GM18505 (cell line): ENCODE measurements at regions not wholly inside any gene's neighbourhood (a gene's known extent, or its start where the extent isn't known, plus 50 kb on each side); places are given as distances from the start of the nearest gene placed in this dataset.
A peak's percentile ranks its signal among the peaks of the same experiment; 100 is the strongest.
"Not testable (repeated sequence)": the region's sequence is repeated elsewhere in the genome, so short reads cannot be mapped to it uniquely, and the experiment has no call there.

Experiments
- ATAC-seq: cut with Tn5 transposase; IDR thresholded peaks from one replicate; pipeline ENCODE4 v1.9.1; 2021; ENCODE audit not compliant: unreplicated experiment
- POLR2A ChIP-seq: IDR thresholded peaks from 4 replicates; pipeline ENCODE4 v1.6.1; 2011; ENCODE audit warnings: borderline replicate concordance; ENCODE audit not compliant: insufficient read depth, insufficient read length; ENCODE audit errors: extremely low read depth

- TF ChIP-seq POLR2A, result no peak
- no peak for ATAC-seq
Measured at GRCh38 chr1:213357403-213357802, 306.4 kb downstream of the RPS6KC1 start.

DNA sequence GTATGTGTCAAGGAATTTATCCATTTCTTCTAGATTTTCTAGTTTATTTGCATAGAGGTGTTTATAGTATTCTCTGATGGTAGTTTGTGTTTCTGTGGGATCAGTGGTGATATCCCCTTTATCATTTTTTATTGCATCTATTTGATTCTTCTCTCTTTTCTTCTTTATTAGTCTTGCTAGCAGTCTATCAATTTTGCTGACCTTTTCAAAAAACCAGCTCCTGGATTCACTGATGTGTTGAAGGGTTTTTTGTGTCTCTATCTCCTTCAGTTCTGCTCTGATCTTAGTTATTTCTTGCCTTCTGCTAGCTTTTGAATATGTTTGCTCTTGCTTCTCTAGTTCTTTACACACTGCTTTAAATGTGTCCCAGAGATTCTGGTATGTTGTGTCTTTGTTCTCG, 307.3 kb downstream of the RPS6KC1 start:
- not testable (repeated sequence) for ATAC-seq

GRCh38 chr1:213362598-213362997, 311.6 kb downstream of the RPS6KC1 start:
- no peak for TF ChIP-seq POLR2A
- ATAC-seq, result no peak

DNA sequence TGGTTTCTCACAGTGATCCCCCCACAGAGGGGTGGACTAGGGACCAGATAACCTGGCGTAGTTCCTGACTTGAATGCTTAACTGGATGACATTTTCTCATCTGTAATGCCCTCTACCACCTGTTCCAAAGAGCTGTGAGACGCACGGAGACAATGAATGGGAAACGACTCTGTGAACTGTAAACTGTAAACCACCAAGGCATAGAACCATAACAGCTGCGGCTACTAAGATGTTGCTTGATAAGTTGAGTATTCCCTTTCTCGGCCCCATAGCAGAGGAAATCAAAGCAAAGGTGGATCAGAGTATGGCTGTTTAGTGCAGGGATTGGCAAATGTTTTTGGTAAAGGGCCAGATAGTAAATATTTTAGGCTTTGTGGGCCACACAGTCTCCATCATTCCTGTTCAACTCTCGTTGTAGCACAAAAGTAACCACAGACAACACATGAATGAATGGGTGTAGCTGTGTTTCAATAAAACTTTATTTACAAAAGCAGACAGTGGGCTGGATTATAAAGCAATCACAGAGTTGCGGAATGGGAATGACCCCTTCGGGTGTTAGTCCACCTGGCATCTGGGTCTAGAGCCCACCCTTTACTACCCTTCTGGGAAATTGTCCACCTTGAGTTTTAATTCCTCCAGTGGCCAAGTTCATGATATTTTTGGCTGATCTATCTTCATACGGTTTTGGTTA, 315.2 kb downstream of the RPS6KC1 start:
- no peak for TF ChIP-seq POLR2A
- ATAC-seq, result no peak

DNA sequence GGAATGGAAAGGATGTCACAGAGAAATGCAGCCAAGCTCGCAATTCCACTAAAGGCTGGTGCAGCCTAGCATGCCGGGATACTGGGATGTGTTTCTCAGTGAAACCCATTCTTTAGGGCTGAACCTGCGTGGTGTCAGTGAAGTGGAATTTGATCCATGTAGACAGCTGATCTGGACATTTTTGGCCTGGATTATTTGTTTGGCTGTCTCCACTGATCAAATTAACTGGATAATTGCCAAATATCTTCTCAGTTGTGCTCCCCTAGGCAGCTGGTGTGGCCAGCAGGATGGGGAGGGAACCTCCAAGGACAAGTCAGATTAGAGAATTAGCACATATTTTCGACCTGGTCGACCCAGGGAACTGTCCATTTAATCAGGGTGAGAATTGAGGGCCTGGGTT, 318.4 kb downstream of the RPS6KC1 start:
- TF ChIP-seq POLR2A, result no peak
- no peak for ATAC-seq

DNA sequence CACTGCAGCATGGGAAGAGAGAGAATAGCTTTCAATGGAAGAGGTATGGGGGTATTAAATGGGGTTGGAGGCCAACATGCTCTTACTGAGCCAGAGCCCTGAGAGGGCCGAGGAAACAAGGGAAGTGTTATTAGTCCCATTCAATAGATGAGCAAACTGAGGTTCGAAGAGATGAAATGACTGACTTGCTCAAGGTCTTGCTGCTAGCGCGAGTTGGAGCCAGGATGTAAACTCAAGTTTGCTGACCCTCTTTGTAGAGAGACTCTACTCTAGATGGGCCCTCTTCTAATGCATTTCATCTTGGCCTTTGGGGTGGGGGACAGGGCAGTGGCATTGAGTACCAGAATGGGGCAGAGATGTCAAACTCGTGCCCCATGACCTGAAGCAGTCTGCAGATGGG, 319.5 kb downstream of the RPS6KC1 start:
- no peak for TF ChIP-seq POLR2A
- no peak for ATAC-seq

GRCh38 chr1:213371525-213371846, 320.4 kb downstream of the RPS6KC1 start:
- no peak for TF ChIP-seq POLR2A

DNA sequence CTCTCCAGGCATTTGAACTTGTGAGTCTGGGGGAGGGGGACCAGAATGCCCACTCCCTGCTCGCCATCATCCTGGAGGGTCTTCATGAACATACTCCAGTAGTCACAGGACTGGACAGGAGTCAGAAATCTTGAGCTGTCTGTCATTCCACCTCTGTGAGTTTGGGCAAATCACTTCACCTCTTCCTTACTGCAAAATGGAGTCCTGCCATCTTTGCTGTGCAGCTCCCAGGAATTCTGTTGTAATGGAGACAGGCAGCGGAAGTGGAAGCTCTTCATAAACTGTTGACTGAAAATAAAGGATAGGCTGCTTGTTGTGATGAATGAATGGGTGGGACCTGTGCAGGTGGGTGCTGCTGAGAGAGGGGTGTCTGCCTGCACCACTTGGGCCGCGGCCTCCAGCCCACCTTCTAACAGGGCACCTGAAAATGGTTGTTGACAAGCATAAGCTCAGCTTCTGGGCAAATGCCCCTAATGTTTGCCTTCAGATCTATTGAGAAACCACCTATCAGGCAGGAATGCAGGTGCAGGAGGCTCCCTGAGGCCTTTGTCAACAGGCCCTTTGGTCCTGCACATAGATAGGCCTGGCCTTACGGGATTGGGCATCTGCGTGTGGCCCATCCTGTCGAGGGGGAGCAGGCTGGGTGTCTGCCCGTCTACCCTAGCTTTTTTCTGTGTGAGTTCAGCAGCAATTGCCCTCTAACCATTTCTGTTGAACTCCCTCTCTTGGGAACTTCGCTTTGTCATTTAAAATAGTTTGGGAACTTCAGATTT, 321.0 kb downstream of the RPS6KC1 start:
- no peak for ATAC-seq
- TF ChIP-seq POLR2A, result no peak

More at GRCh38 chr1:213371525-213371846, 320.4 kb downstream of the RPS6KC1 start:
- no peak for ATAC-seq

DNA sequence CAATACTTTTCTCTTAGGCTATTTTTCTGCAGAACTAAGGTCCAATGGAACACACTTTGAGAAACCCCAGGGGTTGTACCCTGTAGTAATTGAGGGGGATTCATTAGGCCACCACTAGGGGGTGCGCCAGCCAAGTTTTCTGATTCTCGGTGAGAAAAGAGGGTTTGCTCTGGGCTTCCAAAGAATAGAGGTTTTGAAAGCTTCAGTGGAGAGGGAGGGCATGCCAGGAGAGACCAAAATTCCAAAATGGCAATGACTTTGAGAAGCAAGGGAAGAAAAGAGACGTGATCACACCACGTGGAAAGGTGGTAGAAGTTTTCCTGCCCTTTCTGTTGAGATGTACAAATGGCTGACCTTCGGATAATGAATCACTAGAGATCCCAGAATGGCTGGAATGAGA, 323.3 kb downstream of the RPS6KC1 start:
- no peak for TF ChIP-seq POLR2A
- peak; percentile 83 for ATAC-seq

GRCh38 chr1:213375002-213375401, 324.0 kb downstream of the RPS6KC1 start:
- ATAC-seq, result no peak
- no peak for TF ChIP-seq POLR2A

DNA sequence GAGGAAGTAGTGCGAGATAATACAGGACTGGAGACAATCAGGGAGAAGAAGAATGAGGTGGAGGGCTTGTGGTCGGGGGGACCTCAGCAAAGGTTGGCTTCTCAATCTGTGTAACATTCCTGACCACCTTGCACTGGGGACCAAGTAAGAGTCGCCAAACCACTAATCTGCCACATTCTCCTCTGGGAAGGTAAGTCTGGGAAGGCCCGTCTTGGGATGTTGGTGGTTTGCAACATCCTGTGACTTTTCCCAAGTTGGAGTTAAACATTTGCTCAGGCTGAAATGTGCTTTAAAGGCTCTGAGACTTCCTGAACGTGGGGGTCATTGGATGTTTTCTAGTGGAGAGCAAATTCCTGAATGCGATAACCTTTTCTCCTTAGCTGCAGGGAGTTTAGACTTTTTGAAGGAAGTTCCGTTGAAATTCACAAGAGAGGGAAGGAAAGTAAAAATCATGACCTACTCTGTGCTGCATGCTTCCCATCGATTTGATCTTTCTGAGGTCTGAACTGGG, 325.9 kb downstream of the RPS6KC1 start:
- TF ChIP-seq POLR2A, result no peak
- no peak for ATAC-seq

DNA sequence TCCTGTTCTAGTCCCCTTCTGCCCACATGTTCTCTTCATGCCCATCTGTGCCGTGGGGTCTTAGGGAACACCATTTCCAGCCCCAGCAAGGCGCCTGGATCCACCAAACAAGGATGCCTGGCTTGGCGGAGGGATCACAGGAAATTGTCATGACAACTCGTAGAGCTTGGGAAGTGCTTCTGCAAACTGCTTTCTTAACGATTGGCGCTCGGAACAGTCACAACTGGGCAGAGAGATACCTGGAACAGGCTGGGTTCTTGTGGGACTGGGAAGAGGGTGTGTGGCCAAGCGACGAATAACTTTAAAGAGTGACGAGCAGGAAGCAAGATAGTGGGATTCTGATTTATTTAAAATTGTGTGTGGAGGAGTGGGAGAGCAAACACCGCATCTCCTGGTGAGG, 329.8 kb downstream of the RPS6KC1 start:
- ATAC-seq, result no peak
- no peak for TF ChIP-seq POLR2A

DNA sequence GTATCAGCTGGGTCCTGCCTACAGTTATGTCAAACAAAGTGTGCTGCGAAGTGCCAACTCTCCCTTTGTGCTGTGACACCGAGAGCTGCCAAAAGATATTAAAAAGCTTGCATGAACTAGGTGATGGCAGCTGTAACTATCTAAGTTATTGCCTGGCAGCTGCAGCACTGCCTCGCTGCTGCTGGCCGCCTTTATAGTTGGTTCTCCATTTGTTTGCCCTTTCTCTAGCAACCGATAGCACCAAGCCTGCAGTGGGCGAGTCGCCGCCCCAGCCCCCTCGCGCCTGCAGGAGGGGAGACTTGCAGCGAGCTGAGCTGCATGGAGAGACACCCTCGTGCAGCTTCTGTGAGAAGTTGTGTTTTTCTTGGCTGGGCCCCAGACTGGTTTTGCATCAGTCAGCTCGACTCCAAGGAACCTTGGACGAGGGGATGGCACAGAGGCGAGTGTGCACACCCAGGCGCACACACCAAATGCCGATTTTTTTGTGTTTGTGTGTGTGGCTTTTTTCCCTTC, 330.6 kb downstream of the RPS6KC1 start:
- no peak for TF ChIP-seq POLR2A
- ATAC-seq, result no peak

DNA sequence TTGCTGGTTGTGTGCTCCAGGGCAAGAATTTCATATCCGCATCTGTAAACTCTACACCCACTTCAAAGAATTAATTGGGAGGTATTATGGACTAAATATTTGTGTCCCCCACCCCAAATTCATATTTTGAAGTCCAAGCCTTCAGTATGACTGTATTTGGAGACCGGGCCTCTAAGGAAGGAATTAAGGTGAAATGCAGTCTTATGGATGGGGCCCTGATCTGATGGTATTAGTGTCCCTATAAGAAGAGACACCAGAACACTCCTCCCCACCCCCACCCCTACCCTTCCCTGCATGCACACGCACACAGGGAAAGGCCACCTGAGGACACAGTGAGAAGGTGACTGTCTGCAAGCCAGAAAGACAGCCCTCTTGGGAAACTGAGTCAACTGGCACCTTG, 332.4 kb downstream of the RPS6KC1 start:
- no peak for TF ChIP-seq POLR2A
- ATAC-seq, result no peak
